Pulmonary artery endothelial cell (primary cell): ENCODE measurements at regions not wholly inside any gene's neighbourhood (a gene's known extent, or its start where the extent isn't known, plus 50 kb on each side); places are given as distances from the start of the nearest gene placed in this dataset.

Source experiments
- DNase-seq: peaks from one replicate; pipeline ENCODE4 v3.0.0-alpha.2; 2011; ENCODE audit warnings: low read depth, low spot score

- DNase-seq: no peak
Observed at GRCh38 chr4:30436394-30436793, 283.8 kb upstream of the PCDH7 start.

- DNase-seq: no peak
Observed at GRCh38 chr4:30437316-30437715, 282.9 kb upstream of the PCDH7 start.

- DNase-seq: no peak
Observed at GRCh38 chr4:30443289-30443688, 276.9 kb upstream of the PCDH7 start.

- DNase-seq: no peak
Observed at GRCh38 chr4:30450474-30450873, 269.7 kb upstream of the PCDH7 start.

GRCh38 chr4:30454504-30454903 lies 265.7 kb upstream of the PCDH7 start:
- no peak for DNase-seq

GRCh38 chr4:30456716-30457115 lies 263.5 kb upstream of the PCDH7 start:
- DNase-seq: no peak

GRCh38 chr4:30460818-30461217 lies 259.4 kb upstream of the PCDH7 start:
- DNase-seq: no peak

GRCh38 chr4:30461218-30461617 lies 259.0 kb upstream of the PCDH7 start:
- no peak for DNase-seq

- no peak for DNase-seq
Observed at GRCh38 chr4:30462445-30463090, 257.6 kb upstream of the PCDH7 start.

GRCh38 chr4:30471861-30472260 lies 248.3 kb upstream of the PCDH7 start:
- no peak for DNase-seq

- DNase-seq: no peak
Observed at GRCh38 chr4:30473225-30473624, 246.9 kb upstream of the PCDH7 start.

- no peak for DNase-seq
Observed at GRCh38 chr4:30495251-30495650, 224.9 kb upstream of the PCDH7 start.

- DNase-seq: no peak
Observed at GRCh38 chr4:30495651-30496310, 224.4 kb upstream of the PCDH7 start.

GRCh38 chr4:30511751-30512150 lies 208.4 kb upstream of the PCDH7 start:
- no peak for DNase-seq

GRCh38 chr4:30518211-30518610 lies 202.0 kb upstream of the PCDH7 start:
- DNase-seq: no peak

GRCh38 chr4:30525662-30526315 lies 194.4 kb upstream of the PCDH7 start:
- DNase-seq: no peak

GRCh38 chr4:30535255-30535654 lies 184.9 kb upstream of the PCDH7 start:
- DNase-seq: no peak

- DNase-seq: no peak
Observed at GRCh38 chr4:30536231-30536630, 183.9 kb upstream of the PCDH7 start.

GRCh38 chr4:30537456-30537855 lies 182.7 kb upstream of the PCDH7 start:
- DNase-seq: peak; percentile 72

- DNase-seq: no peak
Observed at GRCh38 chr4:30538794-30539193, 181.4 kb upstream of the PCDH7 start.

GRCh38 chr4:30543057-30543456 lies 177.1 kb upstream of the PCDH7 start:
- DNase-seq: no peak

- no peak for DNase-seq
Observed at GRCh38 chr4:30553151-30553550, 167.0 kb upstream of the PCDH7 start.

GRCh38 chr4:30553706-30554105 lies 166.5 kb upstream of the PCDH7 start:
- DNase-seq: no peak
